ENCODE measurements at regions not wholly inside any gene's neighbourhood (a gene's known extent, or its start where the extent isn't known, plus 50 kb on each side); places are given as distances from the start of the nearest gene placed in this dataset.
A peak's percentile ranks its signal among the peaks of the same experiment; 100 is the strongest.
"Not testable (repeated sequence)": the region's sequence is repeated elsewhere in the genome, so short reads cannot be mapped to it uniquely, and the experiment has no call there.

GRCh38 chr9:68631811-68632210 is 73.2 kb upstream of the PIP5K1B start:
- no peaks in the 10 kb centered on the region for H3K27me3 ChIP-seq (ENCODE audit: low read length)
- no peaks in the 10 kb centered on the region for H3K9me2 ChIP-seq (replicated peaks; ENCODE audit: insufficient read depth, low read length)
- H3K4me3 ChIP-seq (ENCODE audit: insufficient read depth, low read length, poor library complexity, severe bottlenecking), result no peak overlapping the region
- H3K36me3 ChIP-seq (ENCODE audit: low read length), result no peaks in the 10 kb centered on the region
- H4K20me1 ChIP-seq (ENCODE audit: low read depth, low read length), result no peaks in the 10 kb centered on the region
- no peak overlapping the region for H3K27ac ChIP-seq (ENCODE audit: low read depth, low read length)
- no peak overlapping the region for H2AFZ ChIP-seq (ENCODE audit: low read depth, low read length, severe bottlenecking)
- no peaks in the 10 kb centered on the region for H3K9me3 ChIP-seq (ENCODE audit: insufficient read depth, low read length)
- TF ChIP-seq EZH2phosphoT487 (conservative IDR thresholded peaks at IDR 0.05; ENCODE audit: low read length), result no peak
- TF ChIP-seq, protein P1, sequence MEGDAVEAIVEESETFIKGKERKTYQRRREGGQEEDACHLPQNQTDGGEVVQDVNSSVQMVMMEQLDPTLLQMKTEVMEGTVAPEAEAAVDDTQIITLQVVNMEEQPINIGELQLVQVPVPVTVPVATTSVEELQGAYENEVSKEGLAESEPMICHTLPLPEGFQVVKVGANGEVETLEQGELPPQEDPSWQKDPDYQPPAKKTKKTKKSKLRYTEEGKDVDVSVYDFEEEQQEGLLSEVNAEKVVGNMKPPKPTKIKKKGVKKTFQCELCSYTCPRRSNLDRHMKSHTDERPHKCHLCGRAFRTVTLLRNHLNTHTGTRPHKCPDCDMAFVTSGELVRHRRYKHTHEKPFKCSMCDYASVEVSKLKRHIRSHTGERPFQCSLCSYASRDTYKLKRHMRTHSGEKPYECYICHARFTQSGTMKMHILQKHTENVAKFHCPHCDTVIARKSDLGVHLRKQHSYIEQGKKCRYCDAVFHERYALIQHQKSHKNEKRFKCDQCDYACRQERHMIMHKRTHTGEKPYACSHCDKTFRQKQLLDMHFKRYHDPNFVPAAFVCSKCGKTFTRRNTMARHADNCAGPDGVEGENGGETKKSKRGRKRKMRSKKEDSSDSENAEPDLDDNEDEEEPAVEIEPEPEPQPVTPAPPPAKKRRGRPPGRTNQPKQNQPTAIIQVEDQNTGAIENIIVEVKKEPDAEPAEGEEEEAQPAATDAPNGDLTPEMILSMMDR (IDR thresholded peaks at IDR 0.05; ENCODE audit: insufficient read depth, low read length, poor library complexity, severe bottlenecking), result no peak
- no peak overlapping the region for H3K9ac ChIP-seq (ENCODE audit: low read length)
- no peaks in the 10 kb centered on the region for H3K79me2 ChIP-seq (ENCODE audit: insufficient read depth, low read length)
- peaks cover 7% of the 10 kb centered on the region; the same call in 1 of the 2 replicates for H3F3A ChIP-seq (ENCODE audit: insufficient read depth)
- H3K4me2 ChIP-seq (ENCODE audit: low read depth, low read length, poor library complexity, severe bottlenecking), result no peak overlapping the region

DNA sequence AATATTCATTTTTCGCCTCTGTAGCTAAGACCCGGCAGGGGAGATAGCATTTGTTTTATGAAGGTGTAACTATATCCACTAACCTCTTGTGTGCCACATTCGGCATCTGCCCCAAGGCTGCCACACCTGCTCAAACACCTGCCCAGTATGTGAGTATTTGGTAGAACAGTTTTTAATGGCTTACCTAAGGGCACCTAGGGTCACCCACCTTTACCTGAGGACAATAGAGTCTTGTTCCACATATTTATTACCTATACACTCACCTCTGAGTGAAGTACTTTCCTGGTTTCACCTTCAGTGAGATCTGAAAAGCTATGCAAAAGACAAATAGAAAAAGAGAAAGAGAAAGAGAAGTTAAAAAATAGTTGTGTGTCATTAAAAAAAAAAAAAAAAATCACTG is 68.0 kb upstream of the PIP5K1B start:
- H3K79me2 ChIP-seq (ENCODE audit: insufficient read depth, low read length), result no peaks in the 10 kb centered on the region
- H3K27me3 ChIP-seq (ENCODE audit: low read length), result no peaks in the 10 kb centered on the region
- H3K9me2 ChIP-seq (replicated peaks; ENCODE audit: insufficient read depth, low read length), result no peaks in the 10 kb centered on the region
- H3K4me3 ChIP-seq (ENCODE audit: insufficient read depth, low read length, poor library complexity, severe bottlenecking), result no peak overlapping the region
- peaks cover 49% of the 10 kb centered on the region for H3F3A ChIP-seq (ENCODE audit: insufficient read depth)
- peak overlapping the region; percentile 21; the same call in 1 of the 2 replicates for H3K9ac ChIP-seq (ENCODE audit: low read length)
- H4K20me1 ChIP-seq (ENCODE audit: low read depth, low read length), result no peaks in the 10 kb centered on the region
- H3K36me3 ChIP-seq (ENCODE audit: low read length), result no peaks in the 10 kb centered on the region
- peak overlapping the region; percentile 95 for H3K27ac ChIP-seq (ENCODE audit: low read depth, low read length)
- TF ChIP-seq, protein P1 (IDR thresholded peaks at IDR 0.05; ENCODE audit: insufficient read depth, low read length, poor library complexity, severe bottlenecking), result no peak
- no peak for TF ChIP-seq EZH2phosphoT487 (conservative IDR thresholded peaks at IDR 0.05; ENCODE audit: low read length)
- H2AFZ ChIP-seq (ENCODE audit: low read depth, low read length, severe bottlenecking), result peak overlapping the region; percentile 36
- H3K4me2 ChIP-seq (ENCODE audit: low read depth, low read length, poor library complexity, severe bottlenecking), result peak overlapping the region; percentile 52
- no peaks in the 10 kb centered on the region for H3K9me3 ChIP-seq (ENCODE audit: insufficient read depth, low read length)

DNA sequence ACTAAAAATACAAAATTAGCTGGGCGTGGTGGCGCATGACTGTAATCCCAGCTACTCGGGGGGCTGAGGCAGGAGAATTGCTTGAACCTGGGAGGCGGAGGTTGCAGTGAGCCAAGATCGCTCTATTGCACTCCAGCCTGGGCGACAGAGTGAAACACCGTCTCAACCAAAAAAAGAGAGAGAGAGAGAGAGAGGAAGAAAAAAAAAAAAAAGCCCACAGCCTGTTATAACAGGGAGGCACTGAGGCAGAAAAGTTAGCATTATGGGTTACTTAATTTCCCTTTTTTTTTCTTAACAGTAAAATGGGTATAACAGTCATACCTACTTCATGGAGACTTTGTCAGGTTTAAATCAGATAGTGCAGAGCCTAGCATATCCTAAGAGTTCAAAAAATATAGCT is 65.8 kb upstream of the PIP5K1B start:
- Histone ChIP-seq H3K4me2 (ENCODE audit: low read depth, low read length, poor library complexity, severe bottlenecking) (peak overlapping the region; percentile 58), H3F3A (ENCODE audit: insufficient read depth) (peaks cover 66% of the 10 kb centered on the region), H3K9ac (ENCODE audit: low read length) (peak overlapping the region; percentile 37), H3K4me3 (ENCODE audit: insufficient read depth, low read length, poor library complexity, severe bottlenecking) (peak overlapping the region; percentile 18), H3K27ac (ENCODE audit: low read depth, low read length) (peak overlapping the region; percentile 95), H2AFZ (ENCODE audit: low read depth, low read length, severe bottlenecking) (peak overlapping the region; percentile 13)
- not testable (repeated sequence) for H3K9me3 ChIP-seq (ENCODE audit: insufficient read depth, low read length); H3K27me3 ChIP-seq (ENCODE audit: low read length); H3K79me2 ChIP-seq (ENCODE audit: insufficient read depth, low read length); H4K20me1 ChIP-seq (ENCODE audit: low read depth, low read length); H3K36me3 ChIP-seq (ENCODE audit: low read length); H3K9me2 ChIP-seq (replicated peaks; ENCODE audit: insufficient read depth, low read length)

DNA sequence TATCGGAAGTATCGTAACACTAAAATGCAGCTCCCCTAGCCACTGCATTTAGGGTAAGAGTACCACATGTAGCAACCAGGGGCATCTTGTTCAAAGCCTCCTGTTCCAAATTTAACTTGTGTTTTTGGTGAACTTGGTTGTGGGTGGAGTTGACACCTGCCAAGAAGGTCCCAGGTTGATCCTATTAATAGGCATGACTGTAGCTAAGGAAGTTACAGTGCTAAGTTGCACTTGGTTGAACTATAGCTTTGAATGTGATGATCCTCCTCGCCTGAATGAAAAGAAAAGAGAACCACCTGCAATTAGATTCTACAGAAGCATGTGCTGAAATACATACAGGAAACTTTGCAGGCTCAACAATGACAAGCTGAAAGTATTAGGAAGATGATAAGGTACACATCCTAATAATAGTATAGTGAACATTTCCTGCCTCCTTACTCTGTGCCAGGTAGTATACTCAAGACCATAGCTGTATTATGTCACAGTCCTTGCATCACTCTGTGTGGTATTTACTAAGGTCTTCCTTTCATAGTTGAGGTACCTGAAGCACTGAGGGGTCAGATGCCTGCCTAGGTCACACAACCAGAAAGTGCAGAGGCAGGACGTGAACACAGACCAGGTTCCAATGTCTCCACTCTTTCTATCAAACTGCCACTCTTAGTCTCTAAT is 64.5 kb upstream of the PIP5K1B start:
- TF ChIP-seq, protein P1 (IDR thresholded peaks at IDR 0.05; ENCODE audit: insufficient read depth, low read length, poor library complexity, severe bottlenecking), result no peak
- TF ChIP-seq EZH2phosphoT487 (conservative IDR thresholded peaks at IDR 0.05; ENCODE audit: low read length), result no peak
- Histone ChIP-seq H3K27me3 (ENCODE audit: low read length) (no peaks in the 10 kb centered on the region), H4K20me1 (ENCODE audit: low read depth, low read length) (no peaks in the 10 kb centered on the region), H2AFZ (ENCODE audit: low read depth, low read length, severe bottlenecking) (peak overlapping the region; percentile 13), H3K9me3 (ENCODE audit: insufficient read depth, low read length) (no peaks in the 10 kb centered on the region), H3K9ac (ENCODE audit: low read length) (peak overlapping the region; percentile 37), H3K4me2 (ENCODE audit: low read depth, low read length, poor library complexity, severe bottlenecking) (peak overlapping the region; percentile 58), H3F3A (ENCODE audit: insufficient read depth) (peaks cover 72% of the 10 kb centered on the region), H3K9me2 (replicated peaks; ENCODE audit: insufficient read depth, low read length) (no peaks in the 10 kb centered on the region), H3K4me3 (ENCODE audit: insufficient read depth, low read length, poor library complexity, severe bottlenecking) (peak overlapping the region; percentile 18), H3K27ac (ENCODE audit: low read depth, low read length) (peak overlapping the region; percentile 95), H3K36me3 (ENCODE audit: low read length) (no peaks in the 10 kb centered on the region), H3K79me2 (ENCODE audit: insufficient read depth, low read length) (no peaks in the 10 kb centered on the region)
